GM18858 (cell line): ENCODE measurements at regions not wholly inside any gene's neighbourhood (a gene's known extent, or its start where the extent isn't known, plus 50 kb on each side); places are given as distances from the start of the nearest gene placed in this dataset.

Experiments used
- ATAC-seq: cut with Tn5 transposase; IDR thresholded peaks from one replicate; pipeline ENCODE4 v1.9.1; 2021; ENCODE audit not compliant: unreplicated experiment

- no peak for ATAC-seq
Measured at GRCh38 chr7:136551618-136552017, 316.8 kb upstream of the CHRM2 start.

- no peak for ATAC-seq
Measured at GRCh38 chr7:136549756-136550155, 318.7 kb upstream of the CHRM2 start.

- no peak for ATAC-seq
Measured at GRCh38 chr7:136533732-136534131, 334.7 kb upstream of the CHRM2 start.

- ATAC-seq: no peak
Measured at GRCh38 chr7:136530831-136531230, 337.6 kb upstream of the CHRM2 start.

- no peak for ATAC-seq
Measured at GRCh38 chr7:136528329-136528728, 340.1 kb upstream of the CHRM2 start.

GRCh38 chr7:136527554-136527953 is 340.9 kb upstream of the CHRM2 start:
- ATAC-seq: no peak

- no peak for ATAC-seq
Measured at GRCh38 chr7:136526408-136527105, 341.9 kb upstream of the CHRM2 start.

GRCh38 chr7:136523571-136523970 is 344.9 kb upstream of the CHRM2 start:
- ATAC-seq: no peak

GRCh38 chr7:136517971-136518370 is 350.5 kb upstream of the CHRM2 start:
- ATAC-seq: no peak

GRCh38 chr7:136514776-136515175 is 353.7 kb upstream of the CHRM2 start:
- ATAC-seq: no peak

GRCh38 chr7:136513744-136514143 is 354.7 kb upstream of the CHRM2 start:
- no peak for ATAC-seq

GRCh38 chr7:136509466-136509865 is 359.0 kb upstream of the CHRM2 start:
- no peak for ATAC-seq

GRCh38 chr7:136502162-136502561 is 366.3 kb upstream of the CHRM2 start:
- ATAC-seq: no peak

- no peak for ATAC-seq
Measured at GRCh38 chr7:136501151-136501550, 367.3 kb upstream of the CHRM2 start.

- ATAC-seq: no peak
Measured at GRCh38 chr7:136496551-136496950, 371.9 kb upstream of the CHRM2 start.

- no peak for ATAC-seq
Measured at GRCh38 chr7:136495081-136495480, 373.4 kb upstream of the CHRM2 start.

- no peak for ATAC-seq
Measured at GRCh38 chr7:136492366-136492765, 376.1 kb upstream of the CHRM2 start.

GRCh38 chr7:136489808-136490207 is 378.6 kb upstream of the CHRM2 start:
- no peak for ATAC-seq

- no peak for ATAC-seq
Measured at GRCh38 chr7:136480901-136481300, 387.6 kb upstream of the CHRM2 start.

- ATAC-seq: no peak
Measured at GRCh38 chr7:136479922-136480321, 388.5 kb upstream of the CHRM2 start.

- ATAC-seq: no peak
Measured at GRCh38 chr7:136470179-136470578, 398.3 kb upstream of the CHRM2 start.

GRCh38 chr7:136452949-136453348 is 415.5 kb upstream of the CHRM2 start:
- no peak for ATAC-seq

GRCh38 chr7:136446751-136447150 is 421.7 kb upstream of the CHRM2 start:
- no peak for ATAC-seq
